K562 (cell line): ENCODE measurements at regions not wholly inside any gene's neighbourhood (a gene's known extent, or its start where the extent isn't known, plus 50 kb on each side); places are given as distances from the start of the nearest gene placed in this dataset.

Experiments
- ATAC-seq: fragments of 200-7000 bp; cut with Tn5 transposase; 3 replicates; pipeline ENCODE4 v1.9.1; 2020; ENCODE audit warnings: moderate library complexity
- BruUV-seq: library from RNA; stranded (reverse); fragments of 400-500 nt; replicated peaks from 2 replicates; lab custom pipeline; 2021; lab: Mats Ljungman, UMichigan
- CTCF ChIA-PET: fragments of 300-600 bp; formaldehyde crosslinking; extraction: SDS; loops from one replicate; lab custom pipeline; 2021; ENCODE audit warnings: low intra/inter-chr PET ratio; lab: Yijun Ruan, JAX
- POLR2A ChIA-PET: fragments of 300-600, 350-650 bp; sonication (Branson Sonifier 250); formaldehyde crosslinking; extraction: SDS; loops from one replicate; lab custom pipeline; 2021; ENCODE audit warnings: antibody characterized with exemption, inconsistent platforms; lab: Yijun Ruan, JAX
- DNase-seq, 4 experiments: peaks; one replicate each; pipeline versions ENCODE4 v3.0.0 to v3.0.0-alpha.2; 2011 to 2018; ENCODE audit warnings: low spot score in 3 of 4, mixed read lengths in 3 of 4; ENCODE audit errors: extremely low read depth in 1 of 4
- FAIRE-seq: peaks from 2 replicates; lab custom pipeline; 2011; peaks lifted over from hg19 to GRCh38; lab: Jason Lieb, UNC
- H2AFZ ChIP-seq: 2 replicates; pipeline ENCODE4 v1.6.0; 2011; ENCODE audit warnings: low read depth, low read length, control low read depth, inconsistent platforms
- H3K27ac ChIP-seq: fragments of 200-600 bp; 3 replicates; pipeline ENCODE4 v1.8.0; 2011; ENCODE audit warnings: low read depth, mild to moderate bottlenecking, control low read depth, inconsistent platforms, low read length, moderate library complexity, mixed read lengths; ENCODE audit errors: extremely low read depth
- H3K27me3 ChIP-seq, 2 experiments: fragments of 300-600 bp in 1 of 2; 2 replicates in 1 of 2; 3 replicates in 1 of 2; pipeline versions ENCODE4 v1.6.0 to v1.8.0; 2011; ENCODE audit warnings: inconsistent platforms in 2 of 2, low read length in 2 of 2, mild to moderate bottlenecking in 1 of 2, mixed read lengths in 1 of 2, moderate library complexity in 1 of 2; ENCODE audit not compliant: control insufficient read depth in 2 of 2, insufficient read depth in 2 of 2
- H3K36me3 ChIP-seq: fragments of 300-600 bp; 3 replicates; pipeline ENCODE4 v1.8.0; 2011; ENCODE audit warnings: mild to moderate bottlenecking, low read length, inconsistent platforms; ENCODE audit not compliant: control insufficient read depth, insufficient read depth
- H3K4me1 ChIP-seq, 2 experiments: fragments of 200-600 bp in 1 of 2; replicated peaks in 1 of 2; 2 replicates in 1 of 2; 3 replicates in 1 of 2; pipeline versions ENCODE4 v1.5.1 to v1.8.0; 2011; ENCODE audit warnings: inconsistent platforms in 2 of 2, low read length in 2 of 2, mild to moderate bottlenecking in 1 of 2, mixed read lengths in 1 of 2, moderate library complexity in 1 of 2; ENCODE audit not compliant: control insufficient read depth in 2 of 2, insufficient read depth in 2 of 2
- H3K4me2 ChIP-seq: 2 replicates; pipeline ENCODE4 v1.6.1; 2011; ENCODE audit warnings: low read length, control low read depth, inconsistent platforms, mixed read lengths; ENCODE audit not compliant: insufficient read depth
- H3K4me3 ChIP-seq: fragments of 200-600 bp; sonication (generic), shearing (Covaris generic); 2 replicates; pipeline ENCODE4 v1.5.1; 2016; ENCODE audit warnings: control low read depth, inconsistent platforms
- H3K79me2 ChIP-seq: fragments of 200-600 bp; 3 replicates; pipeline ENCODE4 v1.8.0; 2011; ENCODE audit warnings: low read length, inconsistent platforms; ENCODE audit not compliant: control insufficient read depth, insufficient read depth
- H3K9ac ChIP-seq, 2 experiments: 2 replicates each; pipeline versions ENCODE4 v1.6.0 to v1.6.1; 2011; ENCODE audit warnings: low read depth in 2 of 2, low read length in 2 of 2, control low read depth in 1 of 2, inconsistent platforms in 1 of 2, mild to moderate bottlenecking in 1 of 2, mixed read lengths in 1 of 2; ENCODE audit not compliant: insufficient read depth in 1 of 2
- H3K9me1 ChIP-seq: one replicate; pipeline ENCODE4 v1.6.0; 2011; ENCODE audit warnings: inconsistent platforms, mild to moderate bottlenecking, low read length, moderate library complexity; ENCODE audit not compliant: control insufficient read depth, insufficient read depth
- H3K9me3 ChIP-seq: replicated peaks from 2 replicates; pipeline ENCODE4 v1.5.1; 2011; ENCODE audit warnings: low read depth, low read length, inconsistent platforms; ENCODE audit not compliant: control insufficient read depth, insufficient read depth
- H4K20me1 ChIP-seq: replicated peaks from 2 replicates; pipeline ENCODE4 v1.6.1; 2011; ENCODE audit warnings: low read length, inconsistent platforms, mixed read lengths; ENCODE audit not compliant: control insufficient read depth, insufficient read depth
- ATF3 ChIP-seq, 2 experiments: fragments of 450-650 bp in 1 of 2; sonication (generic) in 1 of 2; formaldehyde crosslinking in 1 of 2; IDR thresholded peaks in 1 of 2; conservative IDR thresholded peaks in 1 of 2; 2 replicates each; pipeline versions ENCODE4 v1.6.1 to v1.8.1; 2016 to 2023; ENCODE audit warnings: mild to moderate bottlenecking in 2 of 2, moderate library complexity in 2 of 2, inconsistent platforms in 1 of 2, missing genetic modification reagents in 1 of 2
- CBX1 ChIP-seq: sonication (generic); IDR thresholded peaks from 2 replicates; pipeline ENCODE4 v1.6.1; 2016; ENCODE audit warnings: antibody characterized with exemption, low read depth, mild to moderate bottlenecking
- CEBPB ChIP-seq: fragments of 450-650 bp; IDR thresholded peaks from 2 replicates; pipeline ENCODE4 v1.6.1; 2016; ENCODE audit warnings: missing genetic modification characterization, missing compliant biosample characterization
- CEBPG ChIP-seq, 3 experiments: fragments of 200-800 bp in 1 of 3; sonication (Bioruptor generic) in 1 of 3; sonication (generic) in 1 of 3; formaldehyde crosslinking in 1 of 3; IDR thresholded peaks in 2 of 3; conservative IDR thresholded peaks in 1 of 3; 2 replicates each; pipeline versions ENCODE4 v1.6.1 to v1.8.0; 2016 to 2022; ENCODE audit warnings: missing compliant biosample characterization in 2 of 3, missing genetic modification characterization in 2 of 3, mild to moderate bottlenecking in 1 of 3, missing genetic modification reagents in 1 of 3
- FOSL1 ChIP-seq: fragments of 200-800 bp; sonication (Bioruptor generic); conservative IDR thresholded peaks from 2 replicates; pipeline ENCODE4 v1.6.1; 2016; ENCODE audit warnings: missing genetic modification characterization, missing compliant biosample characterization
- JUN ChIP-seq, 2 experiments: sonication (generic) in 1 of 2; formaldehyde crosslinking in 1 of 2; IDR thresholded peaks; 2 replicates each; pipeline versions ENCODE4 v1.6.1 to v1.8.0; 2012 to 2022; ENCODE audit warnings: borderline replicate concordance in 2 of 2, mild to moderate bottlenecking in 2 of 2, improper control_type of control experiment in 1 of 2, low read depth in 1 of 2, low read length in 1 of 2, missing genetic modification reagents in 1 of 2
- JUND ChIP-seq, 2 experiments: IDR thresholded peaks; 2 replicates in 1 of 2; 3 replicates in 1 of 2; pipeline ENCODE4 v1.6.1; 2011; ENCODE audit warnings: borderline replicate concordance in 2 of 2, low read depth in 2 of 2, low read length in 2 of 2, improper control_type of control experiment in 1 of 2, missing biosample characterization in 1 of 2, missing genetic modification characterization in 1 of 2, missing genetic modification reagents in 1 of 2
- MAFK ChIP-seq: IDR thresholded peaks from 2 replicates; pipeline ENCODE4 v1.6.1; 2011; ENCODE audit warnings: low read length, improper control_type of control experiment
- MEIS2 ChIP-seq: fragments of 450-650 bp; IDR thresholded peaks from 2 replicates; pipeline ENCODE4 v1.6.1; 2014; ENCODE audit warnings: mild to moderate bottlenecking; ENCODE audit not compliant: partially characterized antibody
- PKNOX1 ChIP-seq: fragments of 450-650 bp; IDR thresholded peaks from 2 replicates; pipeline ENCODE4 v1.6.1; 2016
- TRIM24 ChIP-seq, 2 experiments: fragments of 450-650 bp; IDR thresholded peaks; 2 replicates each; pipeline ENCODE4 v1.6.1; 2016
- ZBTB49 ChIP-seq: sonication (generic); formaldehyde crosslinking; IDR thresholded peaks from 2 replicates; pipeline ENCODE4 v1.8.0; 2022; ENCODE audit warnings: missing genetic modification reagents, mild to moderate bottlenecking, borderline replicate concordance
- WGBS: fragments of 100-300 bp; shearing (Covaris generic); methylation state at CpG from one replicate; pipeline ENCODE4 v1.1.6; 2016; ENCODE audit warnings: low coverage, mixed read lengths; ENCODE audit not compliant: insufficient coverage; ENCODE audit errors: missing lambda C conversion rate; 5-methylcytosine and 5-hydroxymethylcytosine counted together
- in situ Hi-C: fragments of 300-500 bp; cut with MboI; formaldehyde crosslinking; loops from 4 replicates; pipeline ENCODE4 v1.15.0; 2018; ENCODE audit warnings: inconsistent platforms, mixed read lengths
- intact Hi-C: fragments of 100-400 bp; cut with micrococcal nuclease; formaldehyde crosslinking; loops from 2 replicates; pipeline ENCODE4 v1.14.2; 2022

DNA sequence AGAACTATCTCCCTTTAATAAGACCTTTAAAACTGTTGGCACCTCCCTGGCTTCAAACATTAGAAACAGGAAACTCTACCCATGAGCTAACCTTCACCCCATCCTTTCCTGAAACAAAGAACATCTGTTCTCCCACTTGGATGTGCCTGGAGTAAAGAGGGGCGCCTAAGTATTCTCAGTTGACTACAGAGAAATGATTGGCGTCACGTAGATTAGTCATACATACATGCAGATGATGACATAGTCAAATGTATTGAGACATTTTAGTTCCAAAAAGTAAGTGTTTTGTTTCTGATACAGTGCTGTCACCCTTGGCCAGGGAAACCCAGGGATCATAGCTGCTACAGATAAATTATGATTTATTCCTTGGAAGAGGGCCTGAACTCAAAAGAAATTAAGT is 260.0 kb upstream of the PLEKHG7 start:
- no peaks in the 10 kb centered on the region for H3K27me3 ChIP-seq
- H3K4me1 ChIP-seq = no peaks in the 10 kb centered on the region
- no peak overlapping the region for H3K27ac ChIP-seq
- H3K79me2 ChIP-seq = no peaks in the 10 kb centered on the region
- intact Hi-C loops (no loop called here), in situ Hi-C loops (no loop called here)
- no peak overlapping the region for H2AFZ ChIP-seq
- POLR2A ChIA-PET = no interaction called here
- CTCF ChIA-PET = no interaction called here
- ATAC-seq (no peak; the same call in 2 of the 3 replicates), DNase-seq (no peak), FAIRE-seq (no peak)
- no peak overlapping the region for H3K4me3 ChIP-seq
- no peaks in the 10 kb centered on the region for H3K9me1 ChIP-seq
- H4K20me1 ChIP-seq = no peaks in the 10 kb centered on the region
- WGBS = 20% methylated on average over 3 of the region's 3 CpGs
- H3K9me3 ChIP-seq = no peaks in the 10 kb centered on the region
- no peaks in the 10 kb centered on the region for H3K36me3 ChIP-seq
- H3K9ac ChIP-seq = no peak overlapping the region
- H3K4me2 ChIP-seq = no peak overlapping the region
- peak; percentile 83 for TF ChIP-seq ATF3 (IDR thresholded peaks at IDR 0.05)
- TF ChIP-seq ATF3 (CRISPR knock-in tag; conservative IDR thresholded peaks at IDR 0.05) = no peak
- peak; percentile 27; the same call in 1 of the 2 replicates for TF ChIP-seq CEBPB (tag)
- no peak for TF ChIP-seq ZBTB49
- TF ChIP-seq CEBPG (CRISPR knock-in tag; IDR thresholded peaks at IDR 0.05) = peak; percentile 61; the same call in 1 of the 2 replicates
- peak; percentile 49 to 94 for TF ChIP-seq CEBPG (tag; conservative IDR thresholded peaks at IDR 0.05 in 1 of 2, IDR thresholded peaks at IDR 0.05 in 1 of 2)
- peak; percentile 41; the same call in 1 of the 2 replicates for TF ChIP-seq JUND (IDR thresholded peaks at IDR 0.05; ENCODE audit: borderline replicate concordance, low read depth, low read length)
- TF ChIP-seq JUND (tag; IDR thresholded peaks at IDR 0.05; ENCODE audit: borderline replicate concordance, low read depth, low read length) = no peak
- TF ChIP-seq TRIM24 (IDR thresholded peaks at IDR 0.05) = peak; percentile 54 to 72; a peak in 2 of 4 replicates
- no peak for TF ChIP-seq MAFK
- peak; percentile 39 for TF ChIP-seq PKNOX1
- TF ChIP-seq CBX1 = no peak
- TF ChIP-seq MEIS2 = peak; percentile 31
- TF ChIP-seq JUN (IDR thresholded peaks at IDR 0.05; ENCODE audit: borderline replicate concordance, low read depth, low read length) = 0 out of 2 replicates have a peak, but pooled peaks have one; percentile 7
- no peak for TF ChIP-seq JUN (CRISPR knock-in tag; IDR thresholded peaks at IDR 0.05; ENCODE audit: borderline replicate concordance)
- TF ChIP-seq FOSL1 (tag) = peak; percentile 74
- no TSS peak for BruUV-seq
